Cardiac septum (tissue), 1 donor: ENCODE measurements at regions not wholly inside any gene's neighbourhood (a gene's known extent, or its start where the extent isn't known, plus 50 kb on each side); places are given as distances from the start of the nearest gene placed in this dataset.
A peak's percentile ranks its signal among the peaks of the same experiment; 100 is the strongest.

Experiments
- DNase-seq: peaks from one replicate; pipeline ENCODE4 v3.0.0-alpha.2; 2020; ENCODE audit warnings: low spot score
- intact Hi-C: fragments of 100-400 bp; cut with DNase I; formaldehyde crosslinking; loops from one replicate; pipeline ENCODE4 v1.14.0; 2022
- donor health status: DM: no; HTN: no; CAD: no.

- intact Hi-C loops, result no loop called here
- no peak for DNase-seq
Measured at GRCh38 chr11:130606178-130606577, 157.7 kb downstream of the ADAMTS15 start.

DNA sequence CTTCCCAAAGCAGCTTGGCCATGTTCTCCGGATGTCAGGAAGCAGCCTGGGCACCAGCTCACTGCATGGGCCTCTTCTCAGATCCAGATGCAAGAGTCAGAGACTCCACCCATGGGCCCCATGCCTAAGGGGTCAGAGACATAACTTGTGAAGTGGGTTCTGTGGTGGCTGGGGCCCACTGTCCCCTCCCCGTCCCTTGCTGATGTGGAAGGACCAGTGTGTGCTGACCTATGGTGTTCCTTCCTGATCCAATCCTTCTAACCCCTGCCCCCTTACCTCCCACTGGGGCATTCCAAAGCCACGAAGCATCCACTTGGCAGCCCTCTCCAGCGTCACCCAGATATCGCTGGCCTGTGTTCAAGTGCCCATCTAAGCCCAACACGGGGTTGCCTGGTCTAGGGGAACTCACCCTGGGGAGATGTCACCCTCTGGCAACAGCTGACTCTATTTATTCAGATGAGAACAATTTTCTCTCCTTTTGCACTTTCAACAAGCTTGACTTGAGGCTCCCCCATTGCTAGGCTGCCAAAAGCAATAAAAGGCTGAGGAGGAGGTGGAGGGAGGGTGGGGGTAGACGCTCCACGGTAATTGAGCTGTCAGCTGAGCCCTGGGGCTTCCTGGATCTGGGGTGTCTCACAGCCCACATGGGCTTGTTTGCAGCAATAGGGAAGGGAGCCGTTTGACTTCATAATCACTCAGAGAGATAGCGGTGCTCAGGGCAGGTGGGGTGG, 158.5 kb downstream of the ADAMTS15 start:
- intact Hi-C loops, result no loop called here
- no peak for DNase-seq

GRCh38 chr11:130608287-130608686, 159.8 kb downstream of the ADAMTS15 start:
- intact Hi-C loops, result no loop called here
- DNase-seq, result no peak

DNA sequence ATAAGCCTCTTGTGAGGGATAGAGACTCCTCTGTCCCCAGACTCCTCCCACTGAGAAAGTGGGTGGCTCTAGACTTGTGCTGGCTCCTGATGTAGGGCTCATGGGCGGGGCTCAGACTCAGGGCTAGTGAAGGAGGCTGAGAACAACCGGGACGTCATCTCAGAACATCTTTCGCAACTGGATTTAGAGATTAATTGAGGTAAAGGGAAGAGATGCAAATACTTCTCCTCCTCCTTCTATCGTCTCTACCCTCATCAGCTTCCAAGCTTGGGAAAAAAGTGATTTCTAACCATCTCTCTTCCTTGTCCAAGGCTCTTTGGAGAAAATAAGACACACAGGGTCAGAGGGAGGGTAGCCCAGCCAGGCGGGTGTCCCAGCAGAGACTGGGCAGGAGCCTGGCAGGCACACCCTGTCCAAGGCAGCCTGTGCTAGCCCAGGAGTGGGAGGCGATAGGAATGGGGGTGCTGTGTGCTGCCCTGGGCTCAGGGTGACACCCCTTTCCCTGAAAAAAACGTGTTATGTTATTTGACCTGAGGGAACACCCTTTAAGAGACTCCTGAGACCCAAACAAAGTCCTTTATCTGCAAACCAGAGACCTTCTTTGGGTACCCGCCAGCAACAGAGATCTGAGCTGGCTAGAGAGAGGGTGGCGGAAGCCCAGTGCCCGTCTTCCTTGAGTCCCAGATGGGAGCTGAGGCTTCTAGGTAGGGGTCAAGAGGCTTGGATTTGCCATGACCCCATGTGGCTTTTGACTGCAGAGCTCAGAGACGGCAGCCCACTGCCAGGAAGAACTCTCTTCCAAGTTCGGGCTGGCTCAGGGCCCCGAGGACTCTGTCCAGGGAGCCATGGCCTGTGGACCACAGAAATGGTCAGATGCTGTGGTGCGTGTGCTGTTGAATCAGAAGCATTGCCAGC, 160.9 kb downstream of the ADAMTS15 start:
- intact Hi-C loops, result no loop called here
- DNase-seq, result peak; percentile 85

GRCh38 chr11:130611791-130612251, 163.4 kb downstream of the ADAMTS15 start:
- intact Hi-C loops, result no loop called here
- no peak for DNase-seq

- no peak for DNase-seq
- intact Hi-C loops, result no loop called here
Measured at GRCh38 chr11:130612291-130612851, 163.9 kb downstream of the ADAMTS15 start.

GRCh38 chr11:130613396-130613795, 165.0 kb downstream of the ADAMTS15 start:
- intact Hi-C loops, result no loop called here

GRCh38 chr11:130614591-130614990, 166.1 kb downstream of the ADAMTS15 start:
- no peak for DNase-seq
- intact Hi-C loops, result no loop called here

More at GRCh38 chr11:130613396-130613795, 165.0 kb downstream of the ADAMTS15 start:
- no peak for DNase-seq

DNA sequence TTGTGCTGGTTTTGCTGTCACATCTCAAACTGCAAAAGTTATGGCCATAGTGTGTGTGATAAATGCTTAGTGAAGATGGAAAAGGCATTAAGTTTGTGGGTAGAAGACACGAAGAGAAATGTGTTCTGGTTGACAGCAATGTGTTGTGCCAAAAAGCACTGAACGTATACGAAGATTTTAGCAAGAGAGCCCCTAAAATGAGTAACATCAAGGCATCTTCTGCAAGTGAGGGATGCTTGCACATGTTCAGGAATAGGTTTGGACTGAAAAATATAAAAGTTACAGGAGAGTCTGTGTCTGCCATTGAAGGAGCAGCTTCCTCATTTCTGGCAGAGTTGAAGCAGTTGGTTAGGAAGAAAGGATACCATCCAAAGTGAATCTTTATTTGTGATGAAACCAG, 167.1 kb downstream of the ADAMTS15 start:
- DNase-seq, result no peak
- intact Hi-C loops, result no loop called here

DNA sequence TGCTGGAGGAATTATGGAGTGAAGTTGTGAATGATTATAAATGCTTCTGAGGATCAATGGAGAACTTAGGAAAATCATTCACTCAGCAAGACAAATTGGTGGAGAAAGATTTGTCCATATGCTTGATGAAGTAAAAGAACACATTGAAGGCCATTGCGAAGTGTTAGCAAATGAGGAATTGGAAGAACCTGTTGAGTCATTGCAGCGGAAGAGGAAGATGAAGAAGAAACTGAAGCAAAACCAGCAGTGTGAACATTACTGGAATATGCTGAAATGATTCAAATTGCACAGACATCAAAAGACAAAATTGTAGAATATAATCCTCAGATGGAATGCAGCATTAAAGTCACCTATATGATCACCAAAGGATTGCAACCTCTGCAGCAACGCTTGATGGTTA, 168.1 kb downstream of the ADAMTS15 start:
- intact Hi-C loops, result no loop called here
- no peak for DNase-seq

GRCh38 chr11:130617001-130617400, 168.6 kb downstream of the ADAMTS15 start:
- intact Hi-C loops, result no loop called here
- DNase-seq, result no peak

DNA sequence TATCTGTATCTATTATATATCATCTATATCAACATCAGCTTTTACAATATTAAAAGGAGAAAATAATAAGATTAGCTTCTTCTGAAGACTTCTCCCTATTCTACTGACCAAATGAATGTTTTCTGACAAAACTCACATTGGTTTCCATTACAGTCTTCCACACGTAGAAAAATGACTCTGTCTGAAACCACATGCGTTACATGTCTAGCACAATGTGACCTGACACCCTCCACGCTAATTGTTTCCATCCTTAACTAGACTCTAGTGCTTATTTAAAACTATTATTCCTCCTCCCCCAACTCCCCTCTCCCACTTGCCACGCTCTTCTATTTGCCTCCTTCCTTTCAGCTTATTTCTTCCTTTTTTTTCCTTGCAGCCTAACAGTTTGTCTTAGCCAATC, 172.1 kb downstream of the ADAMTS15 start:
- DNase-seq, result no peak
- intact Hi-C loops, result no loop called here

DNA sequence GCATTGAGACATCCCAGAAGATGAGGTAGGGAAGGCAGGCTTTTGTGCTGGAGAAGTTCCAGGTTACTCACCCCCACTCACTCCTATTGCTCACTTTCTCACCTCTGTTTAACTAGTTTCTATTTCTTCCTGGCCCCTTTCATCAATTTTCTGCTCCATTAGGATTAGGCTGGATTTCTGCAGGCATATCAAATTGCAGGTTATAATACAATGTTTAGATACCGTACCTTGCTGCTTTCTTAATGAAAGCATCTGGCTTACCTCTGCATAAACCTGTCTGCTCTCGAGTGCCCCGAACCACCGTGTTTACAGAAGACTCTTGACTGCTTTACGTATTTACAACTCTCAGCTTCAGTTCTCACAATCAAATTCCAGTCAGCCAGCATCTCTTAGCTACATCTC, 173.7 kb downstream of the ADAMTS15 start:
- intact Hi-C loops, result no loop called here
- DNase-seq, result no peak

- intact Hi-C loops, result no loop called here
- no peak for DNase-seq
Measured at GRCh38 chr11:130623670-130624668, 175.5 kb downstream of the ADAMTS15 start.

DNA sequence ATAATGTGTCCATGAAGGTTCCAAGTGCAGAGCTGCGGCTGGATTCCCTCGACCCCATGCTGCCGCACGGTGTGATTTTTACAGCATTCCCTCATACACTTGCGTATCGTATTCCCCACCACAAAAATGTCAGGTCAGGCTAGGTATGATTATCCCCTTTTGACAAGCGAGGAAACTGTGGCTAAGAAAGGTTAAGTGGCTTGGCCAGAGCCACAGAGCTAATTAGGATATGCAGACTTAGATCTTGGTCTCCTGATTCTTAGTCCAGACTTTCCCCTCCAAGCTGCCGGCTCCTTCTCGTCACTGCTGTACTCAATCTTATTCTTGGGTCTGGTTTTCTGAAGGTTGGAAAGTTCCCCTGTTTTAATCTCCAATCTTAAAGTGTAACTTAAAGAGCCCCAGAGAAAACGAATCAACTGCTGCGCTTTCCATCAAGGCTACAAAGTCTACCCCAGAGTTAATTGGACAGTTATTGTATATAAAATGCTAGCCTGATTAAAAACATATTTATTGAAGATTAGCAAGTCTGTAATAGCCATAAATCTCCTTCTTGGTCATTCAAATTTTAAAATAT, 176.6 kb downstream of the ADAMTS15 start:
- DNase-seq, result no peak
- intact Hi-C loops, result no loop called here

DNA sequence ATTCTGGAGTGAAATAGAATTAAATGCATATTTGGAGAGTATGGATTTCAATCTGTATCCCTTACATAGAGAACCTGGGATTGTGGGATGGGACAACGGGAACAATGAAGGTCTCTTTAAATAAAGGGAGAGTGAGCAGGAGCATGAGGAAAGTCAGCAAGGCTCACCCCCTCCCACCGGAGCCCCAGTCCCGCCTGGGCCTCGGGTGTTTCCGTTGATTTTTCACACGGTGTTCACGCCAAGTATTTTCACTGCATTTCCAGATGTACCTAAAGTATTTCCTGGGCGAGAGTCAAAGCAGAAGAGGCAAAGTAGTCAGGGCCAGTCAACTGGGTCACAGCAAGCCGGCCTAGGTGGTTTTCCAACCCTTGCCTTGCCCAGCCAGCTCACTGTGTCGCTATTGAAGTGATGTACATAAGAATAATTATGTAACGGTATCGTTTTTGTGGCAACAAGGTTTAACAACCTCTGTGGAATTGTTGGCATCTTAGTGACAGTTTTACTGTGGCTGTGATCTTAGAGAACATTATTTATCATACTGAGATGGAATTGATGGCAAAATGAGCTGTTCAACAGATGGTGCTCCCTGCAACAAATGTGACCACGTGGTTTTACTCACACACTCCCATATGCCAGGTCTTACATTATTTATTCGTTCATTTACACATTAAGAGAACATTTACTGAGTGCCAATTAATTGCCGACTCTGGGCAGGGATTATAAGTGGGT, 177.3 kb downstream of the ADAMTS15 start:
- intact Hi-C loops, result no loop called here
- DNase-seq, result no peak

DNA sequence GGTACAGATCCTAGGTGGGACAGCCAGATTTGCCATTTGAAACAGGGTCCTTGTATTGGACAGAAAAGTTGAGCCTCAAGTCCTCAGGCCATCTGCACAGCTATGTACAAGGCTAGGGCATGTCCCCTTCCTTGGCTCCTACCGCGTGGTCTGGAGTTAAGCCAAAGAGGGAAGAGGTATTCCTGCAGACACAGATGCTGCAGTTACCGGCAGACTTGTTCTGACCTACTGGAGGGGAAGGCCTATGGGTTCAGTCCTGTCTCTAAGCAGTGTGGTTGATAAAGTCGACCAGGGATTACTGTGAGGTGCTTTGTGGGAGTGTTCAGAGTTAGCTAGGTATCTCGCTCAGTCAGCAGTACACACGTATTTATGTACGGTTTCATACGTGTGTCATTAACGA, 180.6 kb downstream of the ADAMTS15 start:
- intact Hi-C loops, result no loop called here
- no peak for DNase-seq

DNA sequence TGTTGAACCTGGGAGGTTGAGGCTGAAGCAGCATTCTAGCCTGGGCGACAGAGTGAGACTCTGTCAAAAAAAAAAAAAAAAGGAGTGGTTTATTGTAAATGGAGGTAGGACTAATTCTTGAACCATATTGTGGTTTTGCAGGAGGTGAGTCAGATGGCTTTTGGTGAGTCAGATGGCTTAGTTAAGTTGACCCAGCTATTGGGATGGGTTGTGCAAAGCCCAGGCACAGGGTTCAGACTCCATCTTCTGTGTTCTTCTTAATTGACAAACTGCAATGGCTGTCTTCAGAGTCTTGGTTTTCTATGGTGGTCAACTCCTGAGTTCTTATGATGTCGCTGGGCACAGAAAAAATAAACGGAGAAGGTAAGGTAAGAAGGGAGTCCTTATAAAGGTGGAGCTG, 182.7 kb downstream of the ADAMTS15 start:
- DNase-seq, result no peak
- intact Hi-C loops, result no loop called here
